ENCODE measurements at regions not wholly inside any gene's neighbourhood (a gene's known extent, or its start where the extent isn't known, plus 50 kb on each side); places are given as distances from the start of the nearest gene placed in this dataset.

DNA sequence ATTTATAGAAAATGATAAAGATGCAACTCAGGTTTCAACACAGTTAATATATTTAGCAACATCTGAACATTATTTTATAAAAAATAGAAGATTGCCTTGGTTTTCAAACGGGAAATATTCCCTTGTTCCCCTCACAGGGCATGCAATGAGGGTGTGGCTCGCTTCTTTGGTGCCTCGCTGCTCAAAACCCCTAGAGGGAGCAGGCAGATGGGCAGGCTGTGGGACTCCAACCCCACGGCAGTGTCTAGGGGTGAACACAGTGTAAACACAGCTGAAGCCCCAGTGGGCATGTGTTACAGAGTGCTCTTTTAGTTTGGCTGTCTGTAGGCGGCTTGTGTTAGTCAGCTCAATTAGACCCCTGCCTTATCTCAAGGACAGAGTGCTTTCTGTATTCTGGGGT, 560.8 kb upstream of the IMPG1 start:
- TF ChIP-seq YY1 (IDR thresholded peaks at IDR 0.05) (no peak), EGR1 (IDR thresholded peaks at IDR 0.05; ENCODE audit: low read depth in 2 of 2) (no peak), GABPA (IDR thresholded peaks at IDR 0.05 in 1 of 2, conservative IDR thresholded peaks at IDR 0.05 in 1 of 2) (no peak)
- TF ChIP-seq, protein P1, sequence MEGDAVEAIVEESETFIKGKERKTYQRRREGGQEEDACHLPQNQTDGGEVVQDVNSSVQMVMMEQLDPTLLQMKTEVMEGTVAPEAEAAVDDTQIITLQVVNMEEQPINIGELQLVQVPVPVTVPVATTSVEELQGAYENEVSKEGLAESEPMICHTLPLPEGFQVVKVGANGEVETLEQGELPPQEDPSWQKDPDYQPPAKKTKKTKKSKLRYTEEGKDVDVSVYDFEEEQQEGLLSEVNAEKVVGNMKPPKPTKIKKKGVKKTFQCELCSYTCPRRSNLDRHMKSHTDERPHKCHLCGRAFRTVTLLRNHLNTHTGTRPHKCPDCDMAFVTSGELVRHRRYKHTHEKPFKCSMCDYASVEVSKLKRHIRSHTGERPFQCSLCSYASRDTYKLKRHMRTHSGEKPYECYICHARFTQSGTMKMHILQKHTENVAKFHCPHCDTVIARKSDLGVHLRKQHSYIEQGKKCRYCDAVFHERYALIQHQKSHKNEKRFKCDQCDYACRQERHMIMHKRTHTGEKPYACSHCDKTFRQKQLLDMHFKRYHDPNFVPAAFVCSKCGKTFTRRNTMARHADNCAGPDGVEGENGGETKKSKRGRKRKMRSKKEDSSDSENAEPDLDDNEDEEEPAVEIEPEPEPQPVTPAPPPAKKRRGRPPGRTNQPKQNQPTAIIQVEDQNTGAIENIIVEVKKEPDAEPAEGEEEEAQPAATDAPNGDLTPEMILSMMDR (IDR thresholded peaks at IDR 0.05; ENCODE audit: low read depth, low read length, missing input control), result no peak

Measured in liver (tissue), 3 donors.